ENCODE measurements at regions not wholly inside any gene's neighbourhood (a gene's known extent, or its start where the extent isn't known, plus 50 kb on each side); places are given as distances from the start of the nearest gene placed in this dataset.

GRCh38 chr11:31875866-31876560 lies 64.9 kb upstream of the PAX6 start:
- TF ChIP-seq, protein P1, sequence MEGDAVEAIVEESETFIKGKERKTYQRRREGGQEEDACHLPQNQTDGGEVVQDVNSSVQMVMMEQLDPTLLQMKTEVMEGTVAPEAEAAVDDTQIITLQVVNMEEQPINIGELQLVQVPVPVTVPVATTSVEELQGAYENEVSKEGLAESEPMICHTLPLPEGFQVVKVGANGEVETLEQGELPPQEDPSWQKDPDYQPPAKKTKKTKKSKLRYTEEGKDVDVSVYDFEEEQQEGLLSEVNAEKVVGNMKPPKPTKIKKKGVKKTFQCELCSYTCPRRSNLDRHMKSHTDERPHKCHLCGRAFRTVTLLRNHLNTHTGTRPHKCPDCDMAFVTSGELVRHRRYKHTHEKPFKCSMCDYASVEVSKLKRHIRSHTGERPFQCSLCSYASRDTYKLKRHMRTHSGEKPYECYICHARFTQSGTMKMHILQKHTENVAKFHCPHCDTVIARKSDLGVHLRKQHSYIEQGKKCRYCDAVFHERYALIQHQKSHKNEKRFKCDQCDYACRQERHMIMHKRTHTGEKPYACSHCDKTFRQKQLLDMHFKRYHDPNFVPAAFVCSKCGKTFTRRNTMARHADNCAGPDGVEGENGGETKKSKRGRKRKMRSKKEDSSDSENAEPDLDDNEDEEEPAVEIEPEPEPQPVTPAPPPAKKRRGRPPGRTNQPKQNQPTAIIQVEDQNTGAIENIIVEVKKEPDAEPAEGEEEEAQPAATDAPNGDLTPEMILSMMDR (IDR thresholded peaks at IDR 0.05; ENCODE audit: extremely low read depth, insufficient read depth, missing control alignments), result no peak
- in situ Hi-C loops (cut with MboI; ENCODE audit: low pct_unique_long_range_greater_than_20kb, low sequenced_read_pairs, unreplicated experiment), result no loop called here
- DNase-seq (ENCODE audit: low spot score), result no peak

DNA sequence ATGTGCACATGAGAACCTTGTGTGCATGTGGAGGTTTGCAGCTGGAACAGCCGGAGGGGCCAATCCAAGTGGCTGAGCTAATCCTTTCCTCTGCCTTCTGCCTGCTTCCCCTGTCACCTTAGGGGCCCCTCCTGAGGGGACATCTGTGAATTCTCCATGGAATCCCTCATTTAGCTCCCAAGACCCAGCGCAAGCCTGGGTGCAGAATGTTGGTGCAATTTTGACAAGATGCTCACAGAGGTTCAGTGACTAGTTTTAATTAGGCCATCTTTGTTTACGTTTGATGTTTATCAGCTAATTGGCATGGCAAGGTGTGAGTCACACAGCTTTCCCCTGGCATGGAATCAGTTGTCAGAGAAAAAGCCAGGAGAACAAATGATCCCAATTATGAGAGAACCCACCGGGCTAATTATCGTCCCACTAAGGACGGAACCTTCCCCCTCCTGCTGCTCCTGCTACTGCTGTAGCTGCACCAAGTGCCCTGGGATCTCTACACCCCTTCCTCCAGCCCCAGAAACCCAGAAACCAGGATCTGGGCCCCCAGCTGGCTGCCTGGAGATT lies 63.6 kb upstream of the PAX6 start:
- TF ChIP-seq, protein P1 (IDR thresholded peaks at IDR 0.05; ENCODE audit: extremely low read depth, insufficient read depth, missing control alignments), result no peak
- DNase-seq (ENCODE audit: low spot score), result no peak
- in situ Hi-C loops (cut with MboI; ENCODE audit: low pct_unique_long_range_greater_than_20kb, low sequenced_read_pairs, unreplicated experiment), result no loop called here

GRCh38 chr11:31873124-31873523 lies 62.0 kb upstream of the PAX6 start:
- in situ Hi-C loops (cut with MboI; ENCODE audit: low pct_unique_long_range_greater_than_20kb, low sequenced_read_pairs, unreplicated experiment), result no loop called here
- TF ChIP-seq, protein P1 (IDR thresholded peaks at IDR 0.05; ENCODE audit: extremely low read depth, insufficient read depth, missing control alignments), result no peak
- no peak for DNase-seq (ENCODE audit: low spot score)

DNA sequence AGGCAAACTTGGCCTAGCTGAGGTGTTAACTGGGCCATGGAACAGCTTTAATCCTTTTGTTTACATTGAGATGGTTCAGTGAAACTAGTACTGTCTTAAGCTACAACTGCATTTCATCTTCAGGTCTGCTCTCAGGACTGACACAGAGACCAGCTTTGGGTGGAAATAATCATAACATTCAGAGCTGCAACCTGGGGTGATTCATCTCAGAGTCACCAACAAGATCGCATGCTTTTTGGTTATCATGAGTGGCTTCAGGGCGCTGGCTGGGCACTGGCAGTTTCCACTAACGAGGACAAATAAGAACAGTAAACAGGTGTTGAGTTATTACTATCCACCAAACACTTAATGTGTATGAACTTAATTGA lies 60.9 kb upstream of the PAX6 start:
- in situ Hi-C loops (cut with MboI; ENCODE audit: low pct_unique_long_range_greater_than_20kb, low sequenced_read_pairs, unreplicated experiment), result no loop called here
- TF ChIP-seq, protein P1 (IDR thresholded peaks at IDR 0.05; ENCODE audit: extremely low read depth, insufficient read depth, missing control alignments), result no peak
- no peak for DNase-seq (ENCODE audit: low spot score)

DNA sequence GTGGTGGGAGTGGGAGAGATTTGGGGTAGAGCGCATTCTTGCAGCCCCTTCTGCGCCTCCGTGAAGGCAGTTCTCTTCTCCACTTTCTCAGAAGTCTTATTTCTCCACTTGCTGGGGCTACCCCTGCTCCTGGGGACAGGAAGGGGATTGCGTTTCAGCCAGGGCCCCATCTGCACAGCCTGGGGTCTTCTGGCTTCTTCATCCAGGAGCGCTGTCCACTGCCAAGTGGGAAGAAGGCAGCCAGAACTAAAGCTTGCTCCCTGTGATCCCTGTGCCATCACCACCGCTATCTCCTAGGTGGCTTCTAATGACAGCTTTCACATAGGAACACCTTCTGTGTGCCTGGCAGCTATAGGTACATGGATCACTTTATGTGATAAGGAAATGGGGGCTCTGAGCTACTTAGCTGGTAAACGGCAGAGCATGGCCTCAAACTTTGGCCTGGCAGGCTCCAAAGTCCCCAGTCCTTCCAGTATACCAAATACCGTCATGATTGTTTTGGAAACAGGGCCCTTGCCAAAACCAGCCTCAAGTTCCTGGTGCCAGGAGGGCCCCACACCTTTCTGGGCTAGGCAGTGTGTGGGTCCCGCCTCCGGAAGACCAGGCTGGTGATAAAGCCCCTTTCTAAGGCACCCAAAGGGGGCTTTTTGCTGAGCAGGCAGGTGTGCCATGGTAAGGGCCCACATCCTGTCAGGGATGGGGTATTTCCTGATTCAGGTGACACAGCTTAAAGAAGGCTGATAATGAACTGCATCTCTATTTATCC lies 60.4 kb upstream of the PAX6 start:
- TF ChIP-seq, protein P1 (IDR thresholded peaks at IDR 0.05; ENCODE audit: extremely low read depth, insufficient read depth, missing control alignments), result no peak
- no peak for DNase-seq (ENCODE audit: low spot score)
- in situ Hi-C loops (cut with MboI; ENCODE audit: low pct_unique_long_range_greater_than_20kb, low sequenced_read_pairs, unreplicated experiment), result no loop called here

GRCh38 chr11:31870609-31871309 lies 59.6 kb upstream of the PAX6 start:
- TF ChIP-seq, protein P1 (IDR thresholded peaks at IDR 0.05; ENCODE audit: extremely low read depth, insufficient read depth, missing control alignments), result peak; percentile 83
- DNase-seq (ENCODE audit: low spot score), result peak; percentile 45
- in situ Hi-C loops (cut with MboI; ENCODE audit: low pct_unique_long_range_greater_than_20kb, low sequenced_read_pairs, unreplicated experiment), result no loop called here
